K562 (cell line): ENCODE measurements at regions not wholly inside any gene's neighbourhood (a gene's known extent, or its start where the extent isn't known, plus 50 kb on each side); places are given as distances from the start of the nearest gene placed in this dataset.

ENCODE experiments used
- ATAC-seq: fragments of 200-7000 bp; cut with Tn5 transposase; 3 replicates; pipeline ENCODE4 v1.9.1; 2020; ENCODE audit warnings: moderate library complexity
- BruUV-seq: library from RNA; stranded (reverse); fragments of 400-500 nt; replicated peaks from 2 replicates; lab custom pipeline; 2021; lab: Mats Ljungman, UMichigan
- CTCF ChIA-PET: fragments of 300-600 bp; formaldehyde crosslinking; extraction: SDS; loops from one replicate; lab custom pipeline; 2021; ENCODE audit warnings: low intra/inter-chr PET ratio; lab: Yijun Ruan, JAX
- POLR2A ChIA-PET: fragments of 300-600, 350-650 bp; sonication (Branson Sonifier 250); formaldehyde crosslinking; extraction: SDS; loops from one replicate; lab custom pipeline; 2021; ENCODE audit warnings: antibody characterized with exemption, inconsistent platforms; lab: Yijun Ruan, JAX
- DNase-seq, 4 experiments: peaks; one replicate each; pipeline versions ENCODE4 v3.0.0 to v3.0.0-alpha.2; 2011 to 2018; ENCODE audit warnings: low spot score in 3 of 4, mixed read lengths in 3 of 4; ENCODE audit errors: extremely low read depth in 1 of 4
- FAIRE-seq: peaks from 2 replicates; lab custom pipeline; 2011; peaks lifted over from hg19 to GRCh38; lab: Jason Lieb, UNC
- H2AFZ ChIP-seq: 2 replicates; pipeline ENCODE4 v1.6.0; 2011; ENCODE audit warnings: low read depth, low read length, control low read depth, inconsistent platforms
- H3K27ac ChIP-seq: fragments of 200-600 bp; 3 replicates; pipeline ENCODE4 v1.8.0; 2011; ENCODE audit warnings: low read depth, mild to moderate bottlenecking, control low read depth, inconsistent platforms, low read length, moderate library complexity, mixed read lengths; ENCODE audit errors: extremely low read depth
- H3K27me3 ChIP-seq, 2 experiments: fragments of 300-600 bp in 1 of 2; 2 replicates in 1 of 2; 3 replicates in 1 of 2; pipeline versions ENCODE4 v1.6.0 to v1.8.0; 2011; ENCODE audit warnings: inconsistent platforms in 2 of 2, low read length in 2 of 2, mild to moderate bottlenecking in 1 of 2, mixed read lengths in 1 of 2, moderate library complexity in 1 of 2; ENCODE audit not compliant: control insufficient read depth in 2 of 2, insufficient read depth in 2 of 2
- H3K36me3 ChIP-seq: fragments of 300-600 bp; 3 replicates; pipeline ENCODE4 v1.8.0; 2011; ENCODE audit warnings: mild to moderate bottlenecking, low read length, inconsistent platforms; ENCODE audit not compliant: control insufficient read depth, insufficient read depth
- H3K4me1 ChIP-seq, 2 experiments: fragments of 200-600 bp in 1 of 2; replicated peaks in 1 of 2; 2 replicates in 1 of 2; 3 replicates in 1 of 2; pipeline versions ENCODE4 v1.5.1 to v1.8.0; 2011; ENCODE audit warnings: inconsistent platforms in 2 of 2, low read length in 2 of 2, mild to moderate bottlenecking in 1 of 2, mixed read lengths in 1 of 2, moderate library complexity in 1 of 2; ENCODE audit not compliant: control insufficient read depth in 2 of 2, insufficient read depth in 2 of 2
- H3K4me2 ChIP-seq: 2 replicates; pipeline ENCODE4 v1.6.1; 2011; ENCODE audit warnings: low read length, control low read depth, inconsistent platforms, mixed read lengths; ENCODE audit not compliant: insufficient read depth
- H3K4me3 ChIP-seq: fragments of 200-600 bp; sonication (generic), shearing (Covaris generic); 2 replicates; pipeline ENCODE4 v1.5.1; 2016; ENCODE audit warnings: control low read depth, inconsistent platforms
- H3K79me2 ChIP-seq: fragments of 200-600 bp; 3 replicates; pipeline ENCODE4 v1.8.0; 2011; ENCODE audit warnings: low read length, inconsistent platforms; ENCODE audit not compliant: control insufficient read depth, insufficient read depth
- H3K9ac ChIP-seq, 2 experiments: 2 replicates each; pipeline versions ENCODE4 v1.6.0 to v1.6.1; 2011; ENCODE audit warnings: low read depth in 2 of 2, low read length in 2 of 2, control low read depth in 1 of 2, inconsistent platforms in 1 of 2, mild to moderate bottlenecking in 1 of 2, mixed read lengths in 1 of 2; ENCODE audit not compliant: insufficient read depth in 1 of 2
- H3K9me1 ChIP-seq: one replicate; pipeline ENCODE4 v1.6.0; 2011; ENCODE audit warnings: inconsistent platforms, mild to moderate bottlenecking, low read length, moderate library complexity; ENCODE audit not compliant: control insufficient read depth, insufficient read depth
- H3K9me3 ChIP-seq: replicated peaks from 2 replicates; pipeline ENCODE4 v1.5.1; 2011; ENCODE audit warnings: low read depth, low read length, inconsistent platforms; ENCODE audit not compliant: control insufficient read depth, insufficient read depth
- H4K20me1 ChIP-seq: replicated peaks from 2 replicates; pipeline ENCODE4 v1.6.1; 2011; ENCODE audit warnings: low read length, inconsistent platforms, mixed read lengths; ENCODE audit not compliant: control insufficient read depth, insufficient read depth
- CBFA2T2 ChIP-seq: fragments of 450-650 bp; conservative IDR thresholded peaks from 2 replicates; pipeline ENCODE4 v1.6.1; 2017; ENCODE audit warnings: mild to moderate bottlenecking
- CBFA2T3 ChIP-seq: fragments of 450-650 bp; IDR thresholded peaks from 2 replicates; pipeline ENCODE4 v1.6.1; 2017
- EHMT2 ChIP-seq: fragments of 450-650 bp; IDR thresholded peaks from 2 replicates; pipeline ENCODE4 v1.6.1; 2018; ENCODE audit warnings: antibody characterized with exemption
- EP400 ChIP-seq: fragments of 450-650 bp; IDR thresholded peaks from 2 replicates; pipeline ENCODE4 v1.6.1; 2017; ENCODE audit warnings: antibody characterized with exemption, mild to moderate bottlenecking, moderate library complexity
- HDAC1 ChIP-seq, 2 experiments: fragments of 450-650 bp; IDR thresholded peaks; 2 replicates each; pipeline ENCODE4 v1.6.1; 2016 to 2017; ENCODE audit warnings: inconsistent platforms in 1 of 2, mild to moderate bottlenecking in 1 of 2, moderate library complexity in 1 of 2
- HNRNPUL1 ChIP-seq: fragments of 200-400 bp; formaldehyde crosslinking; IDR thresholded peaks from 2 replicates; pipeline ENCODE4 v1.6.1; 2017; ENCODE audit warnings: low read length
- MCM7 ChIP-seq, 2 experiments: fragments of 450-650 bp; IDR thresholded peaks; 2 replicates each; pipeline ENCODE4 v1.6.1; 2016 to 2018
- POLR2G ChIP-seq: fragments of 200-400 bp; formaldehyde crosslinking; IDR thresholded peaks from 2 replicates; pipeline ENCODE4 v1.6.1; 2017; ENCODE audit warnings: low read depth, mild to moderate bottlenecking, antibody characterized with exemption, low read length, moderate library complexity
- PURB ChIP-seq: sonication (generic); formaldehyde crosslinking; IDR thresholded peaks from 2 replicates; pipeline ENCODE4 v1.9.0; 2021; ENCODE audit warnings: low read depth, mild to moderate bottlenecking, missing genetic modification reagents
- SIRT6 ChIP-seq: IDR thresholded peaks from one replicate; pipeline ENCODE4 v1.6.1; 2012; ENCODE audit warnings: low read depth, mild to moderate bottlenecking, control low read depth, inconsistent platforms, low read length, moderate library complexity
- TEAD4 ChIP-seq, 2 experiments: sonication (generic) in 1 of 2; formaldehyde crosslinking in 1 of 2; IDR thresholded peaks; 2 replicates each; pipeline versions ENCODE4 v1.6.1 to v1.8.0; 2012 to 2022; ENCODE audit warnings: borderline replicate concordance in 1 of 2, inconsistent platforms in 1 of 2, low read length in 1 of 2, mild to moderate bottlenecking in 1 of 2, missing genetic modification reagents in 1 of 2
- THRA ChIP-seq: fragments of 450-650 bp; IDR thresholded peaks from 2 replicates; pipeline ENCODE4 v1.6.1; 2017; ENCODE audit warnings: mild to moderate bottlenecking, moderate library complexity
- USF2 ChIP-seq: sonication (generic); formaldehyde crosslinking; IDR thresholded peaks from 2 replicates; pipeline ENCODE4 v1.5.0; 2020; ENCODE audit warnings: missing genetic modification reagents
- YY1 ChIP-seq, 3 experiments: IDR thresholded peaks; 2 replicates each; pipeline ENCODE4 v1.6.1; 2011; ENCODE audit warnings: low read length in 2 of 3, mild to moderate bottlenecking in 2 of 3, moderate library complexity in 2 of 3, borderline replicate concordance in 1 of 3, control low read depth in 1 of 3, low read depth in 1 of 3; ENCODE audit not compliant: insufficient read depth in 3 of 3, insufficient replicate concordance in 2 of 3, control insufficient read depth in 1 of 3, insufficient read length in 1 of 3; ENCODE audit errors: extremely low read depth in 1 of 3
- WGBS: fragments of 100-300 bp; shearing (Covaris generic); methylation state at CpG from one replicate; pipeline ENCODE4 v1.1.6; 2016; ENCODE audit warnings: low coverage, mixed read lengths; ENCODE audit not compliant: insufficient coverage; ENCODE audit errors: missing lambda C conversion rate; 5-methylcytosine and 5-hydroxymethylcytosine counted together
- in situ Hi-C: fragments of 300-500 bp; cut with MboI; formaldehyde crosslinking; loops from 4 replicates; pipeline ENCODE4 v1.15.0; 2018; ENCODE audit warnings: inconsistent platforms, mixed read lengths
- intact Hi-C: fragments of 100-400 bp; cut with micrococcal nuclease; formaldehyde crosslinking; loops from 2 replicates; pipeline ENCODE4 v1.14.2; 2022
- TF ChIP-seq, protein P1 (sequence below): sonication (generic); IDR thresholded peaks from 2 replicates; pipeline ENCODE4 v1.6.1; 2016
- TF ChIP-seq, protein P2 (sequence below): fragments of 250-450 bp; sonication (Bioruptor Pico); IDR thresholded peaks from 2 replicates; pipeline ENCODE4 v1.8.0; 2021; ENCODE audit warnings: moderate library complexity, mild to moderate bottlenecking, inconsistent platforms

DNA sequence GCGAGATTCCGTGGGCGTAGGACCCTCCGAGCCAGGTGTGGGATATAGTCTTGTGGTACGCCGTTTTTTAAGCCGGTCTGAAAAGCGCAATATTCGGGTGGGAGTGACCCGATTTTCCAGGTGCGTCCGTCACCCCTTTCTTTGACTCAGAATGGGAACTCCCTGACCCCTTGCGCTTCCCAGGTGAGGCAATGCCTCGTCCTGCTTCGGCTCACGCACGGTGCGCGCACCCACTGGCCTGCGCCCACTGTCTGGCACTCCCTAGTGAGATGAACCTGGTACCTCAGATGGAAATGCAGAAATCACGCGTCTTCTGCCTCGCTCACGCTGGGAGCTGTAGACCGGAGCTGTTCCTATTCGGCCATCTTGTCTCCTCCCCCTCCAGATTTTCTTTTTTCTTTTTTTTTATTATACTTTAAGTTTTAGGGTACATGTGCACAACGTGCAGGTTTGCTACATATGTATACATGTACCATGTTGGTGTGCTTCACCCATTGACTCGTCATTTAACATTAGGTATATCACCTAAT lies 83.0 kb downstream of the SERTM2 start (continued):
- TF ChIP-seq YY1 (IDR thresholded peaks at IDR 0.05; ENCODE audit: borderline replicate concordance in 1 of 3, control insufficient read depth in 1 of 3, extremely low read depth in 1 of 3, insufficient read depth in 3 of 3, insufficient read length in 1 of 3, insufficient replicate concordance in 2 of 3, low read depth in 1 of 3, low read length in 2 of 3) (peak in 2 of 3 experiments; percentile 6 to 62), POLR2G (0 out of 2 replicates have a peak, but pooled peaks have one; percentile 27)

DNA sequence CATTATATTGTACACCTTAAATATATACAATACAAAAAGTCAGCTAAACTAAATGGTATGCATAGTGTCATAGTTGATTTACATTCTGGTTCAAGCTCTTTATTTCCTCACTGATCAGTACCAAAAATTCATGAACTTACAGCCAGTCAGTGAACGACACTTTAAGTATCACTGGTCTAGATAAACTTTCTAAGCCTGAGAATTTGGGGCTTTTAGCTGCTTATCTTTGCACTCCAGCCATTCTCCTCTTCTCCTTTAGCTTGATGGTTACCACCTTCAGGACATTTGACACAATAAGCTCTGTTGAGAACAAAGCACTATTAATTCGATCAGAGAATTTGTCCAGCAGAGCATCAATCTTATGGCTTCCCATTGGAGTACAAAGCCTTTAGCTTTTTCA lies 83.0 kb upstream of the ALG13 start:
- FAIRE-seq: no peak
- Histone ChIP-seq H2AFZ (no peak overlapping the region), H3K4me3 (no peak overlapping the region), H3K36me3 (no peaks in the 10 kb centered on the region), H3K27me3 (no peaks in the 10 kb centered on the region), H3K9ac (no peak overlapping the region), H3K4me2 (no peak overlapping the region; the same call in 1 of the 2 replicates), H4K20me1 (no peaks in the 10 kb centered on the region), H3K27ac (no peak overlapping the region), H3K4me1 (no peaks in the 10 kb centered on the region; a peak in 1 of 5 replicates), H3K9me1 (no peaks in the 10 kb centered on the region), H3K9me3 (no peaks in the 10 kb centered on the region), H3K79me2 (no peaks in the 10 kb centered on the region)
- ChIA-PET CTCF (no interaction called here), POLR2A (interaction anchor here (0.5 to 1.7 kb wide), 2 partner anchors 9 to 13 kb away, joined by 3 to 4 read pairs; no protein-coding TSS in a partner anchor)
- BruUV-seq: no TSS peak
- intact Hi-C loops: no loop called here
- peak; percentile 85 for ATAC-seq
- WGBS: 4% methylated on average over 2 of the region's 2 CpGs
- in situ Hi-C loops: no loop called here
- peak in 3 of 4 experiments; percentile 4 to 51 (median 22) for DNase-seq
- no peak for TF ChIP-seq THRA
- TF ChIP-seq HDAC1 (IDR thresholded peaks at IDR 0.05): no peak
- TF ChIP-seq USF2 (CRISPR knock-in tag): no peak
- no peak for TF ChIP-seq HNRNPUL1
- TF ChIP-seq, protein P1, sequence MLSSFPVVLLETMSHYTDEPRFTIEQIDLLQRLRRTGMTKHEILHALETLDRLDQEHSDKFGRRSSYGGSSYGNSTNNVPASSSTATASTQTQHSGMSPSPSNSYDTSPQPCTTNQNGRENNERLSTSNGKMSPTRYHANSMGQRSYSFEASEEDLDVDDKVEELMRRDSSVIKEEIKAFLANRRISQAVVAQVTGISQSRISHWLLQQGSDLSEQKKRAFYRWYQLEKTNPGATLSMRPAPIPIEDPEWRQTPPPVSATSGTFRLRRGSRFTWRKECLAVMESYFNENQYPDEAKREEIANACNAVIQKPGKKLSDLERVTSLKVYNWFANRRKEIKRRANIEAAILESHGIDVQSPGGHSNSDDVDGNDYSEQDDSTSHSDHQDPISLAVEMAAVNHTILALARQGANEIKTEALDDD: no peak
- no peak for TF ChIP-seq MCM7 (IDR thresholded peaks at IDR 0.05)
- TF ChIP-seq CBFA2T3: peak; percentile 65
- peak; percentile 24; the same call in 1 of the 2 replicates for TF ChIP-seq EHMT2
- TF ChIP-seq SIRT6: no peak
- peak; percentile 64 for TF ChIP-seq TEAD4 (IDR thresholded peaks at IDR 0.05; ENCODE audit: low read length)
- no peak for TF ChIP-seq TEAD4 (CRISPR knock-in tag; IDR thresholded peaks at IDR 0.05; ENCODE audit: borderline replicate concordance)
- TF ChIP-seq, protein P2, sequence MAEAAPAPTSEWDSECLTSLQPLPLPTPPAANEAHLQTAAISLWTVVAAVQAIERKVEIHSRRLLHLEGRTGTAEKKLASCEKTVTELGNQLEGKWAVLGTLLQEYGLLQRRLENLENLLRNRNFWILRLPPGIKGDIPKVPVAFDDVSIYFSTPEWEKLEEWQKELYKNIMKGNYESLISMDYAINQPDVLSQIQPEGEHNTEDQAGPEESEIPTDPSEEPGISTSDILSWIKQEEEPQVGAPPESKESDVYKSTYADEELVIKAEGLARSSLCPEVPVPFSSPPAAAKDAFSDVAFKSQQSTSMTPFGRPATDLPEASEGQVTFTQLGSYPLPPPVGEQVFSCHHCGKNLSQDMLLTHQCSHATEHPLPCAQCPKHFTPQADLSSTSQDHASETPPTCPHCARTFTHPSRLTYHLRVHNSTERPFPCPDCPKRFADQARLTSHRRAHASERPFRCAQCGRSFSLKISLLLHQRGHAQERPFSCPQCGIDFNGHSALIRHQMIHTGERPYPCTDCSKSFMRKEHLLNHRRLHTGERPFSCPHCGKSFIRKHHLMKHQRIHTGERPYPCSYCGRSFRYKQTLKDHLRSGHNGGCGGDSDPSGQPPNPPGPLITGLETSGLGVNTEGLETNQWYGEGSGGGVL (CRISPR knock-in tag): no peak
- TF ChIP-seq CBFA2T2: peak; percentile 33
- TF ChIP-seq PURB (CRISPR knock-in tag): no peak
- TF ChIP-seq EP400: no peak
